Progenitor cell of endocrine pancreas (in vitro differentiated cells): ENCODE measurements at regions not wholly inside any gene's neighbourhood (a gene's known extent, or its start where the extent isn't known, plus 50 kb on each side); places are given as distances from the start of the nearest gene placed in this dataset.

Source experiments
- DNase-seq: peaks from one replicate; pipeline ENCODE4 v3.0.0; 2021; ENCODE audit warnings: low spot score; ENCODE audit not compliant: unreplicated experiment
- H3K27ac Mint-ChIP-seq: 2 replicates; pipeline ENCODE4 v1.8.0; 2021; ENCODE audit warnings: mild to moderate bottlenecking, moderate library complexity, mixed read lengths
- H3K27me3 Mint-ChIP-seq: 2 replicates; pipeline ENCODE4 v1.8.0; 2021; ENCODE audit warnings: mixed read lengths
- H3K36me3 Mint-ChIP-seq: 2 replicates; pipeline ENCODE4 v1.8.0; 2022; ENCODE audit warnings: mixed read lengths; ENCODE audit not compliant: insufficient read depth
- H3K4me1 Mint-ChIP-seq: 2 replicates; pipeline ENCODE4 v1.8.0; 2021; ENCODE audit warnings: low read depth, mixed read lengths
- H3K4me3 Mint-ChIP-seq: 2 replicates; pipeline ENCODE4 v1.8.0; 2021; ENCODE audit warnings: low read depth, mild to moderate bottlenecking, moderate library complexity, mixed read lengths
- H3K9me3 Mint-ChIP-seq: 2 replicates; pipeline ENCODE4 v1.8.0; 2021; ENCODE audit warnings: low read depth, mixed read lengths
- TF ChIP-seq, protein P1 (sequence below): fragments of 200-600 bp; sonication (generic); IDR thresholded peaks from one replicate; pipeline ENCODE4 v1.5.0; 2021; ENCODE audit warnings: antibody characterized with exemption, mild to moderate bottlenecking; ENCODE audit not compliant: unreplicated experiment

DNA sequence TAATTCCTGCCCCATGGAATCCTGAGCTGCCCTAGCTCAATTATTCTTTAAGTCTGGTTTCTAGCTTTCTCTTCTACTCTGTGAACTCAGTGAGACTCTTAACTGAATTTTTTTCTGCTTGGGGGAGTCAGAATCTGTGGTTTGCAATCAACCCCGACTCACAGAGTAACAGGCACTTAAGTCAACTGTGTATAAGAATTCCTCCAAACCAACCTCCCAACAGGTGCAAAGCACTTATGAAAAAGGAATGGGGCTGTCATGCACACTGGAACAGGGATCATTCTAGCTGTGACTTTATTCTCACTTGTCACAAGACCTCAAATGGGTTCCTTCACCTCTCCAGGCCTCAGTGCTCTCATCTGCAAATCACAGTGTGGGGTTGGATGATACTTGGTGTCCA is 60.3 kb upstream of the SYT6 start:
- no peak overlapping the region for H3K4me3 Mint-ChIP-seq
- H3K27me3 Mint-ChIP-seq = peaks cover 27% of the 10 kb centered on the region
- no peaks in the 10 kb centered on the region for H3K4me1 Mint-ChIP-seq
- DNase-seq = no peak
- TF ChIP-seq, protein P1, sequence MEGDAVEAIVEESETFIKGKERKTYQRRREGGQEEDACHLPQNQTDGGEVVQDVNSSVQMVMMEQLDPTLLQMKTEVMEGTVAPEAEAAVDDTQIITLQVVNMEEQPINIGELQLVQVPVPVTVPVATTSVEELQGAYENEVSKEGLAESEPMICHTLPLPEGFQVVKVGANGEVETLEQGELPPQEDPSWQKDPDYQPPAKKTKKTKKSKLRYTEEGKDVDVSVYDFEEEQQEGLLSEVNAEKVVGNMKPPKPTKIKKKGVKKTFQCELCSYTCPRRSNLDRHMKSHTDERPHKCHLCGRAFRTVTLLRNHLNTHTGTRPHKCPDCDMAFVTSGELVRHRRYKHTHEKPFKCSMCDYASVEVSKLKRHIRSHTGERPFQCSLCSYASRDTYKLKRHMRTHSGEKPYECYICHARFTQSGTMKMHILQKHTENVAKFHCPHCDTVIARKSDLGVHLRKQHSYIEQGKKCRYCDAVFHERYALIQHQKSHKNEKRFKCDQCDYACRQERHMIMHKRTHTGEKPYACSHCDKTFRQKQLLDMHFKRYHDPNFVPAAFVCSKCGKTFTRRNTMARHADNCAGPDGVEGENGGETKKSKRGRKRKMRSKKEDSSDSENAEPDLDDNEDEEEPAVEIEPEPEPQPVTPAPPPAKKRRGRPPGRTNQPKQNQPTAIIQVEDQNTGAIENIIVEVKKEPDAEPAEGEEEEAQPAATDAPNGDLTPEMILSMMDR = no peak
- no peak overlapping the region for H3K27ac Mint-ChIP-seq
- no peaks in the 10 kb centered on the region for H3K9me3 Mint-ChIP-seq
- H3K36me3 Mint-ChIP-seq = no peaks in the 10 kb centered on the region

GRCh38 chr1:114209971-114210370 is 56.3 kb upstream of the SYT6 start:
- TF ChIP-seq, protein P1 = no peak
- peaks cover 29% of the 10 kb centered on the region for H3K27me3 Mint-ChIP-seq
- no peak overlapping the region for H3K27ac Mint-ChIP-seq
- no peak overlapping the region for H3K4me3 Mint-ChIP-seq
- no peaks in the 10 kb centered on the region for H3K9me3 Mint-ChIP-seq
- DNase-seq = no peak
- H3K36me3 Mint-ChIP-seq = no peaks in the 10 kb centered on the region
- H3K4me1 Mint-ChIP-seq = no peaks in the 10 kb centered on the region

- peaks cover 32% of the 10 kb centered on the region for H3K27me3 Mint-ChIP-seq
- H3K36me3 Mint-ChIP-seq = no peaks in the 10 kb centered on the region
- TF ChIP-seq, protein P1 = no peak
Observed at GRCh38 chr1:114208714-114209113, 55.0 kb upstream of the SYT6 start.

DNA sequence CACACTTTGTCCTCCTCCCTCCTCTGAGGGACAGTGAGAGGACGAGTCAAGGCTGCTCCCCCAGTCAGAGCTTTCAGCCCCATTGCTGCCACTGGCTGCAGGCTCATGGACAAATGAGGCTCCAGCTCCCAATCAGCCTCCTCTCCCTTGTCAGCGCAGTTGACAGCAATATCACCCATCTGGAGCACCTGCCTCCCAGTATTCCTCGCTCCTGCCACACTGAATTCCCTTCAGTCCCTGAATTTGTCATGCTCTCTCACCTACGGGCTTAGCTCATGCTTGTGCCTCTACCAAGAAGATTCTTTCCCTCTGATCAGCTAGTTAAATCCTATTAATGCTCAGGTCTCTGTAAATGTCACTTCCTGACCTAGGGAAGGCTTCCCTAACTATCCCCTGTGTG is 54.4 kb upstream of the SYT6 start:
- no peak for DNase-seq
- H3K9me3 Mint-ChIP-seq = no peaks in the 10 kb centered on the region
- no peak overlapping the region for H3K4me3 Mint-ChIP-seq
- H3K36me3 Mint-ChIP-seq = no peaks in the 10 kb centered on the region
- H3K27me3 Mint-ChIP-seq = peaks cover 30% of the 10 kb centered on the region
- H3K4me1 Mint-ChIP-seq = no peaks in the 10 kb centered on the region
- TF ChIP-seq, protein P1 = no peak
- no peak overlapping the region for H3K27ac Mint-ChIP-seq

More at GRCh38 chr1:114208714-114209113, 55.0 kb upstream of the SYT6 start:
- no peaks in the 10 kb centered on the region for H3K4me1 Mint-ChIP-seq
- no peak overlapping the region for H3K4me3 Mint-ChIP-seq
- H3K27ac Mint-ChIP-seq = no peak overlapping the region
- no peak for DNase-seq
- no peaks in the 10 kb centered on the region for H3K9me3 Mint-ChIP-seq

GRCh38 chr1:114207635-114208034 is 54.0 kb upstream of the SYT6 start:
- TF ChIP-seq, protein P1 = no peak
- no peaks in the 10 kb centered on the region for H3K4me1 Mint-ChIP-seq
- H3K36me3 Mint-ChIP-seq = no peaks in the 10 kb centered on the region
- H3K27me3 Mint-ChIP-seq = peaks cover 26% of the 10 kb centered on the region
- H3K9me3 Mint-ChIP-seq = no peaks in the 10 kb centered on the region
- H3K27ac Mint-ChIP-seq = no peak overlapping the region
- H3K4me3 Mint-ChIP-seq = no peak overlapping the region
- no peak for DNase-seq
